Omental fat pad (tissue), 3 donors: ENCODE measurements at regions not wholly inside any gene's neighbourhood (a gene's known extent, or its start where the extent isn't known, plus 50 kb on each side); places are given as distances from the start of the nearest gene placed in this dataset.

ENCODE experiments used
- ATAC-seq: fragments of 150-250 bp; one replicate; pipeline ENCODE4 v1.9.1; 2016; ENCODE audit warnings: mild to moderate bottlenecking, moderate library complexity; ENCODE audit not compliant: low FRiP score
- DNase-seq: peaks from one replicate; pipeline ENCODE4 v3.0.0-alpha.2; 2019; ENCODE audit warnings: low spot score
- TF ChIP-seq, protein P1 (sequence below), 3 donors: fragments of 450-650 bp; IDR thresholded peaks; one replicate each; pipeline ENCODE4 v1.5.1; 2016 to 2017; ENCODE audit warnings: antibody characterized with exemption in 3 of 3, mild to moderate bottlenecking in 3 of 3, moderate library complexity in 2 of 3

- DNase-seq (no peak), ATAC-seq (no peak)
- TF ChIP-seq, protein P1, sequence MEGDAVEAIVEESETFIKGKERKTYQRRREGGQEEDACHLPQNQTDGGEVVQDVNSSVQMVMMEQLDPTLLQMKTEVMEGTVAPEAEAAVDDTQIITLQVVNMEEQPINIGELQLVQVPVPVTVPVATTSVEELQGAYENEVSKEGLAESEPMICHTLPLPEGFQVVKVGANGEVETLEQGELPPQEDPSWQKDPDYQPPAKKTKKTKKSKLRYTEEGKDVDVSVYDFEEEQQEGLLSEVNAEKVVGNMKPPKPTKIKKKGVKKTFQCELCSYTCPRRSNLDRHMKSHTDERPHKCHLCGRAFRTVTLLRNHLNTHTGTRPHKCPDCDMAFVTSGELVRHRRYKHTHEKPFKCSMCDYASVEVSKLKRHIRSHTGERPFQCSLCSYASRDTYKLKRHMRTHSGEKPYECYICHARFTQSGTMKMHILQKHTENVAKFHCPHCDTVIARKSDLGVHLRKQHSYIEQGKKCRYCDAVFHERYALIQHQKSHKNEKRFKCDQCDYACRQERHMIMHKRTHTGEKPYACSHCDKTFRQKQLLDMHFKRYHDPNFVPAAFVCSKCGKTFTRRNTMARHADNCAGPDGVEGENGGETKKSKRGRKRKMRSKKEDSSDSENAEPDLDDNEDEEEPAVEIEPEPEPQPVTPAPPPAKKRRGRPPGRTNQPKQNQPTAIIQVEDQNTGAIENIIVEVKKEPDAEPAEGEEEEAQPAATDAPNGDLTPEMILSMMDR (IDR thresholded peaks at IDR 0.05): no peak
Measured at GRCh38 chr21:15274701-15275485, 210.1 kb upstream of the NRIP1 start.

DNA sequence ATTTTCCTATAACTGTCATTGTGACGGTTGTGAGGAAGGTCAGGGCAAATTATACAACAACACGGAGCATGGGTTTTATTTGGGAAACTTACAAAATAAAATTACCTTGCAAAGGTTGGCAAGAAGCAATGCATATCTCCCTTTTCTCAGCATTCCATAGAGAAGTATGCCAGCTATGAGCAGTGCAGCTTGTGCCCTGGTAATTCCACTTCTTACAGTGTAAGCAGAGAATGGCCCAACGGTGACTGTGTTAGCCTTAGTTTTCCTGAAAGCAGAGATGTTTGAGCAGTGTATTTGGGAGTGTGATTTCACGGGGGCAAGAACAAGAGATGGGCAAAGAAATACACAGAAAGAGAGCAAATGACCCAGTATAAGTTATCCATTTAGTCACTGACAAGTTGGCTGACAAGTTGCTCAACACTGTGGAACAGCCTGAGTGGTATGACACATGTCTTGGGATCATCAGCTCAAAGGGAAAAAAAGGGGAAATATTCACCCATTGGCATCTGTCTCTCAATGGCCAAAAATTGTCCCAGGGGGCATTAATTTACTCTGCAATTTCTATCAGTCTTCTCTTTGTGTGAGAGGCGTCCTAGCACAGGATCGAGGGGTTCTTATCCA, 210.9 kb upstream of the NRIP1 start:
- TF ChIP-seq, protein P1 (IDR thresholded peaks at IDR 0.05): no peak
- peak; percentile 65 for ATAC-seq
- DNase-seq: no peak

DNA sequence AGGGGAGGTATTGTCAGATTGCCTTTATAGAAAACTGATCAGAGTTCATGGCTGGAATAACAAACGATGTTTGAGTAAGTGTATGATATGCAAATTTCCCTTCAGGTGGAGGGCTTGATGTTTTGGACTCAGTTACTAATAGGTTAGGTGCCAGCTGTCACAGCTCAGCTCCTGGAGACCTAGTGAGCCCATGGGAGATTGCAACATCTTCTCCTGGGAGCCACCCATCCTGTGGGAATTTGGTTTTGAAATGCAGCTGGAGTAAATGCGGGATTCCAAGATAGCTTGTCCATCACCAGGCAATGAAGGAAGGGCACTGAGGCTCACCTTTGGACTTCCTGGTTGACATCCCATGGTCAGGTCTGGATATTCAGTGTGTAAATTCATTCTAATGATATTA, 211.4 kb upstream of the NRIP1 start:
- DNase-seq (no peak), ATAC-seq (no peak)
- TF ChIP-seq, protein P1 (IDR thresholded peaks at IDR 0.05): no peak

- ATAC-seq (no peak), DNase-seq (no peak)
- TF ChIP-seq, protein P1 (IDR thresholded peaks at IDR 0.05): no peak
Measured at GRCh38 chr21:15277466-15277865, 212.7 kb upstream of the NRIP1 start.

DNA sequence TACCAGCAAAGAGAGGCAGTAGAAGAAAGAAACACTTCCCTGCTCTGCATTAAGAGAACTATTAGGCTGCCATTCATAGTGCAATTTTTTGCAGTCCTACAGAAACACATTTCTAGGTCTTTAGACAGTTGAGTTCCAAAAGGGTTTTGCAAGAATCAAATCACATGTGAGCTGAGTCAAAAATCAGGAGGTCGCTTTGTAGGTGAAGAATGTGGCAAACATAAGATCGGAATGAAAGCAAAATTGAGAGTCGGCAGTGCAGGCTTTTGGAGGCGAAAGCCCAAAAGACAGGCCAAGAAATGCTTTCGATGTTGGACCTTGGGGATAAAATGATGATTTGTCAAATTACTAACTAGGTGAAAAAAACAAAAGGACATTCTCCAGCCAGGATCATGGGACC, 213.5 kb upstream of the NRIP1 start:
- DNase-seq (no peak), ATAC-seq (no peak)
- TF ChIP-seq, protein P1 (IDR thresholded peaks at IDR 0.05): no peak

DNA sequence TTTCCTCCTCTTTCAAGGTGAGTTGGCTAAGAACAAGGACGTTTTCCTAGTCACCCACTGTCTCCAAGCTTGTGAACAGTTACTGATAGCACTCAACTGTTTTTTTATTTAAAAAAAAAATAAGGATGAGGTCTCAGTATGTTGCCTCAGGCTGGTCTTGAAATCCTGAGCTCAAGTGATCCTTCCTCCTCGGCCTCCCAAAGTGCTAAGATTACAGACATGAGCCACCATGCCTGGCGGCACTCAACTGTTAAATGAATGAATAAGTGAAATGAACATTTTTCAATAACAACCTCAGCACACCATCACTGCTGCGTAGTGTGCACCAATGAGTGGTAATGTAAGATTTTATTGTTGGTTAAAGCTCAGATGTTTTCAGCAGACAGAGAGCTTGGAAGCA, 214.1 kb upstream of the NRIP1 start:
- ATAC-seq: no peak
- TF ChIP-seq, protein P1 (IDR thresholded peaks at IDR 0.05): no peak
- DNase-seq: no peak

GRCh38 chr21:15279482-15279881, 214.7 kb upstream of the NRIP1 start:
- ATAC-seq: no peak
- TF ChIP-seq, protein P1 (IDR thresholded peaks at IDR 0.05): no peak
- DNase-seq: no peak
